Activated T-cell treated with anti-CD3 and anti-CD28 coated beads, Interleukin-2, amount 50 U/mL, for 48 hours (primary cell): ENCODE measurements at regions not wholly inside any gene's neighbourhood (a gene's known extent, or its start where the extent isn't known, plus 50 kb on each side); places are given as distances from the start of the nearest gene placed in this dataset.
"Not testable (repeated sequence)": the region's sequence is repeated elsewhere in the genome, so short reads cannot be mapped to it uniquely, and the experiment has no call there.

Experiments
- DNase-seq, 2 experiments: peaks; one replicate each; pipeline ENCODE4 v3.0.0-alpha.2; 2020

- no peak for DNase-seq
Observed at GRCh38 chr3:164927728-164928127, 150.6 kb downstream of the SI start.

GRCh38 chr3:164918905-164919304, 159.4 kb downstream of the SI start:
- no peak for DNase-seq

- DNase-seq = no peak
Observed at GRCh38 chr3:164912916-164913315, 165.4 kb downstream of the SI start.

DNA sequence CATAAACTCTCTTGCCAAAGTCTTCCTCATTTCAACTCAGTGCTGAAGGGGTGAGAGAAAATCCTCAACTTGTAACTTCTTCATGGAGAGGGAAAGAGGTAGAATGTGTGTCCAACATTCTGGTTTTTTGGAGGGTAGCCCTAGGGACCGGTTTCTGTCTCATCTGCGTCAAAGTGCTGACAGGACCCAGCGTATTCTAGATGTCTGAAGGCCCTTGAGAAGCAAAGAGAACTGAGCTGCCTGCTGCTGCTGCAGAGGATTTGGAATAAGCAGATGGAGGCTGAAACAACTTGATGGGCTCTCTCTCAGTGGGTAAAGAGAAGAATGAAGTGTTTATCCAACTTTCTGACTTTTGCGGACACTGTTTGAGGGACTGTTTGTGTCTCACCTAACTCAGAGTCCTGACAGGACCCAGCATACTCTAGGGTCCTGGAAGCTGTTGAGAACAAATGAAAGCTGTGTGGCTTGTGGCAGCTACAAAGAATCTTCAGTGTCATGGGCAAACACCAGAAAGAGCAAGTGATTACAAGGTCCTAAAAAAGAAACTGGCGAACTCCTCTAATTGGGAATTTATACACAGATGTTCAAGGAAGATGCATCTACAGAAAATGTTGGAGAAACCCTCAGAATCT, 174.4 kb downstream of the SI start:
- no peak for DNase-seq

DNA sequence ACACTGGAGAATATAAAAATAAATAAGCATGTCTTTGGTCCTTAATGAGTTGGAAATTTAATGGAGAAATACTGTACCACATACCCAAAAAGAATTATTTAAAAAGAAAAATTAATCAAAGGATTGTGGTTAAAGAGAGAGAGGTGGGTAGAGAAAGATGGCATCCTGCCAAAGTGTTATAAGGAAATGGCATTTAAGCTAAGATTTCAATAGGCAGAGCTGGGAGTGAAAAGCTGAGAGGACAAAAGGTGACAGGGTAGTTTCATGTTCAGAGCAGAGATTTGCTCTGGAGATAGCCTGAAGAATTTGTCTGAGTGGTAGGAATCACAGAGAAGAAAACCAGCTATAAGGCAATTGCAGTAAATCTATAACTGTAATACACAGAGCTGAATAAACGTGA, 181.0 kb downstream of the SI start:
- DNase-seq = no peak

- no peak for DNase-seq
Observed at GRCh38 chr3:164890061-164890460, 188.2 kb downstream of the SI start.

DNA sequence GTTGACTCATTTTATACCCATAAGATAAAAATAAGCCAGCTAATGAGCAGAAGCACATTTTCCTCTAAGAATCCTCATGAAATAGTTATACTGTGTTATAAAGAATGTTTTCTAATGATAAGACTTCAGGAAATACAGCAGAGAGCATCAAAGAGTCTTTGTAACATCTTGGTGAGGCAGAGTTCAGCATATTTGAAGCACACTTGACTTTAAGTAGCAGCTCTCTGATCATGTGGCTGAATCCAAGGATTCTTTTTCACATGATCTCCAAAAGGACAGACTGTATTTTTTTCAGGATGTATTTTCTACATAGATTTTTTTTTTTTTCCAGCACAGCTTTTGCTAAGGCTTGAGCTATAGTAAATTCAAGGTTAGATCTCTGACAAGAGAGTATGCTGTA, 195.1 kb downstream of the SI start:
- DNase-seq = no peak

GRCh38 chr3:164879201-164879600, 199.1 kb downstream of the SI start:
- DNase-seq = no peak

- no peak for DNase-seq
Observed at GRCh38 chr3:164864454-164864853, 213.8 kb downstream of the SI start.

GRCh38 chr3:164852866-164853265, 225.4 kb downstream of the SI start:
- DNase-seq = no peak

- no peak for DNase-seq
Observed at GRCh38 chr3:164851905-164852304, 226.4 kb downstream of the SI start.

GRCh38 chr3:164851204-164851603, 227.1 kb downstream of the SI start:
- no peak for DNase-seq

- DNase-seq = no peak
Observed at GRCh38 chr3:164848923-164849322, 229.4 kb downstream of the SI start.

DNA sequence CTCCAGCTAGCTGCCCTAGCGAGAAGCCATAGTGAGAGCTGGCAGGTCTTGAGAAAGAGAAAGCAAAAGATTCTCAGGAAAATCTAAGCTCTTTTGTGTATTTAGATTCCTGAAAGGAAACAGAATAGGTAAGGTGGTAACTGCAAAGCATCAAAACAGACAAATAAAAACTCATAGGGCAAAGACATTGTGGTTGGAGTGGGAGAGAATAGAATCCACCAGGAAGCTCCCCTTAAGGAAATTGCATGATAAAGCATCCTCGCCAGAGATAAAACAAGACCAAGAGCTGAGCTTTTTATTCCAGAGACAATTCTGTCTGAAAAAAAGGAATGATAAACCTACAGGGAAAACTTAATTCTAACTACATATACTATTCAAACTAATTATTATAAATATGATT, 232.6 kb downstream of the SI start:
- DNase-seq = no peak

DNA sequence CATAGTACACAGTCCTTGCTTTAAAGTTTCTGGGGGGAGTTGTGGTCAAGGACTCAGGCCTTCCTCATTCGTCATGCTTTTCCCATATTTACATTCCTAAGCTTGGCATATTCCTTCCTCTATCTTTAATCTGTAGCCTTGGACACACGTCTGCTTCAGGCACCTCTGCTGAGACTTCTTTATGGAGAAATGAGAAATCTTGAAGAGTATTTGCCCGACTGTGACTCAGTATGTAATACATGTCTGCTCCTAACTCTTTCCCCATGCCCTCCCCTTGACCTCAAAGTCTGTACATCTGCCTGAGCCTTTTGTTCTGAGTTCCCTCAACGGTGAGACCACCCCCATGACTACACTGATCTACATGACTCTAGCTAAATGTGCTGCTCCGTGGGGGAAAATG, 246.1 kb downstream of the SI start:
- DNase-seq = no peak

- no peak for DNase-seq
Observed at GRCh38 chr3:164818318-164818717, 260.0 kb downstream of the SI start.

- no peak for DNase-seq
Observed at GRCh38 chr3:164814106-164814505, 264.2 kb downstream of the SI start.

DNA sequence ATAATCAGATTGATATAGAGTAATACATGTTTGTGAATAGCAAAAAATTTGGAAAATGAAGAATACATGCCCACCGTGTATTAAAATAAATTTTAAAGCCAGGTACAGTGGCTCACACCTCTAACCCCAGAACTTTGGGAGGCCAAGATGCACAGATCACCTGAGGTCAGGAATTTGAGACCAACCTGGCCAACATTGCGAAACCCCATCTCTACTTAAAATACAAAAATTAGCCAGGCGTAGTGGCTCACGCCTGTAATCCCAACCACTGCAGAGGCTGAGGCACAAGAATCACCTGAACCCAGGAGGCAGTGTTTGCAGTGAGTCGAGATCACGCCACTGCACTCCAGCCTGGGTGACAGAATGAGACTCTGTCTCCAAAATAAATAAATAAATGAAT, 266.3 kb downstream of the SI start:
- no peak for DNase-seq

GRCh38 chr3:164806188-164806587, 272.1 kb downstream of the SI start:
- DNase-seq = no peak

GRCh38 chr3:164794099-164794498, 284.2 kb downstream of the SI start:
- no peak for DNase-seq

DNA sequence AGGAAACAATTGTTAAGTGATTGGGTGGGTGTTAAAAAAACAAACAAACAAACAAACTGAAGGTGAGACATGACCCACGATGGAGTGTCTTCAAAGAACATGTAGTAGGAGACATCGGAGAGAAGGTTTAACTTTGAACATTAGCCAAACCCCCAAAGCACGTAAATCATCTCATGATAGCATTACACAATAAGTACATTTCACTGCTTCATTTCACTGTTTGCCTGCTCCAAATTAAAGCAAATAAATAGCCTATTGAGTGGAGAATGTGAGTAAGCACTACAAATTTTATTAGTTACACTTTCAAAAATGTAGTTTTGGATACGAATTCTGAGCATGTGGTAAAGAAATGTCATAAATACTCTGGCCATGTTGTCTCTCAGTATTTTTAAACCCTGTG, 287.0 kb downstream of the SI start:
- DNase-seq = no peak

GRCh38 chr3:164784407-164784806, 293.9 kb downstream of the SI start:
- DNase-seq = not testable (repeated sequence)

GRCh38 chr3:164781755-164782154, 296.5 kb downstream of the SI start:
- no peak for DNase-seq

GRCh38 chr3:164779816-164780215, 298.5 kb downstream of the SI start:
- no peak for DNase-seq

- no peak for DNase-seq
Observed at GRCh38 chr3:164752812-164753211, 325.5 kb downstream of the SI start.

- DNase-seq = no peak
Observed at GRCh38 chr3:164748626-164749025, 329.7 kb downstream of the SI start.
